GM13977 (cell line): ENCODE measurements at regions not wholly inside any gene's neighbourhood (a gene's known extent, or its start where the extent isn't known, plus 50 kb on each side); places are given as distances from the start of the nearest gene placed in this dataset.
"Not testable (repeated sequence)": the region's sequence is repeated elsewhere in the genome, so short reads cannot be mapped to it uniquely, and the experiment has no call there.

ENCODE experiments used
- DNase-seq: peaks from one replicate; pipeline ENCODE4 v3.0.0; 2012; ENCODE audit warnings: low spot score
- CTCF ChIP-seq: IDR thresholded peaks from 2 replicates; pipeline ENCODE4 v1.5.1; 2012; ENCODE audit warnings: mild to moderate bottlenecking, control low read depth; ENCODE audit not compliant: insufficient read depth; ENCODE audit errors: extremely low read depth, missing control alignments
- in situ Hi-C: fragments of 300-500 bp; cut with MboI; formaldehyde crosslinking; loops from one replicate; pipeline ENCODE4 v1.12.0; 2022; ENCODE audit warnings: low sequenced_read_pairs, low pct_unique_long_range_greater_than_20kb, mixed read lengths, inconsistent platforms; ENCODE audit not compliant: unreplicated experiment

DNA sequence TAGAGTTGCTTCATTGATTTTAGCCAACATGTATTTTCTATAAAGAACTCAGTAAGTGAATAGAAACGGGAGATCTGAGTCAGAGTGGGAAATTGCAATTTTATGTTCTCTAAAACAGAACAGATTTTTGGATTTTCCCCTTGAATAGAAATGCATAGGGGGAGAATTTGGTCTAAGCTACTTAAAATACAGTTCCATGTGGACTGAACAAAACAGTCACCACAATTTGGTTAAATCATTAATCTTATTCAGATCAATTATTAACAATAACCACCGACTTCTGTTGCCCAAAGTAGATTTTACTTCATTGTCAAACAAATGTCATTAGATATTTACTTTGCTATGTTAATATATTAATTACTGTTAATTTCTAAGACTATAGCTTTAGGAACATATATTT, 107.7 kb downstream of the SCG2 start:
- DNase-seq, result no peak
- TF ChIP-seq CTCF, result no peak
- in situ Hi-C loops, result no loop called here

- in situ Hi-C loops, result no loop called here
- DNase-seq, result no peak
Measured at GRCh38 chr2:223494942-223495341, 107.2 kb downstream of the SCG2 start.

DNA sequence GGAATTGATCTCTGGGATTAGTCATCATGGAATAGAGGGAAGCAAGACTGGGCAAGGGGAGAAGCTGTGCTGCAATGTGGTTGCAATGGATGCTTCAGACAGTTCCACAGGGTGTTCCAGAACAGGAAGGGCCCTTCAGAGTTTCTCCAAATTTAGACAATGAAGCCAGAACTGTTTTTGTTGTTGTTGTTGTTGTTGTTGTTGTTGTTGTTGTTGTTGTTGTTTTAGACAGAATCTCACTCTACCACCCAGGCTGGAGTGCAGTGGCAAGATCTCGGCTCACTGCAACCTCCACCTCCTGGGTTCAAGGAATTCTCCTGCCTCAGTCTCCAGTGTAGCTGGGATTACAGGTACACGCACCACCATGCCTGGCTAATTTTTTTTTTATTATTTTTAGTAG, 105.3 kb downstream of the SCG2 start:
- in situ Hi-C loops, DNase-seq: not testable (repeated sequence)

More at GRCh38 chr2:223494942-223495341, 107.2 kb downstream of the SCG2 start:
- no peak for TF ChIP-seq CTCF

GRCh38 chr2:223500709-223501108, 101.5 kb downstream of the SCG2 start:
- in situ Hi-C loops, result no loop called here
- DNase-seq, result no peak

GRCh38 chr2:223501641-223502040, 100.5 kb downstream of the SCG2 start:
- TF ChIP-seq CTCF, result no peak
- in situ Hi-C loops, result no loop called here
- DNase-seq, result no peak

More at GRCh38 chr2:223500709-223501108, 101.5 kb downstream of the SCG2 start:
- no peak for TF ChIP-seq CTCF

- in situ Hi-C loops, result no loop called here
- no peak for TF ChIP-seq CTCF
- DNase-seq, result no peak
Measured at GRCh38 chr2:223503746-223504145, 98.4 kb downstream of the SCG2 start.

DNA sequence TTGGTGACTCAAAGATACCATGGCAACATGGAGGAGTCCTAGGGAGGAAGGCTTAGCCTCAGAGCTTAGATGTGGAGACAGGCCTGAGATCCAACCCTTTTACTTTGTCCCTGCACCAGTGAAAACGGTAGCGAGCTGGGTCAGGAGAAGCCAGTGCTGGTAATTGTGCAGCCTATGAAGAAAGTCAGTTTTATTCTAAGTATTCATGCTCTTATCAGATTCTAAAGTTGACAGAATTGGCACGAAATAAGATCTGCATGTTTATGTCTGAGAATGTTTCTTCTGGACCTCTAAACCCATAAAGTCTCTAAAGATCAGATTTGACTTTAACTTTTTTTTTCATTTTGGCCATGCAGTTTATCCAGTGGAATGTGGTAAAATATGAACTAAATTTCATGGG, 93.8 kb downstream of the SCG2 start:
- DNase-seq, result no peak
- TF ChIP-seq CTCF, result no peak

More for the DNA sequence above, 93.8 kb downstream of the SCG2 start:
- in situ Hi-C loops, result no loop called here
